ENCODE measurements at regions not wholly inside any gene's neighbourhood (a gene's known extent, or its start where the extent isn't known, plus 50 kb on each side); places are given as distances from the start of the nearest gene placed in this dataset.

DNA sequence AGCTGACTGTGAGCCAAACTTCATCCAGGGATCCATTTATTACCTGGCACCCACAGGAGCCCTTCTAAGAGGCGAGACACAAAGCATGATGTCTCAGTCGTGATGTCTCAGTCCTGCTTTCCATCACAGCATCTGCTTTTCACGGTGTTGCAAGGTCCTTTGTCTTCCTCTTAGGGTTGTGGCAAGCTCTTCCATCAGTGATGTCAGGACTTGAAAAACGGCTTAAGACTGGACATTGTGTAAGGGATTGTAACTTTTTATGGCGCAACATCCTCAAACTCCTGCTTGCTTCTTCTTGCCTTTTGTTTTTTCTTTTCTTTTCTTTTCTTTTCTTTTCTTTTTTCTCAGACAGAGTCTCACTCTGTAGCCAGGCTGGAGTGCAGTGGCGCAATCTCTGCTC, 586.5 kb upstream of the TMEM132C start:
- no peak for DNase-seq (ENCODE audit: low spot score)

DNA sequence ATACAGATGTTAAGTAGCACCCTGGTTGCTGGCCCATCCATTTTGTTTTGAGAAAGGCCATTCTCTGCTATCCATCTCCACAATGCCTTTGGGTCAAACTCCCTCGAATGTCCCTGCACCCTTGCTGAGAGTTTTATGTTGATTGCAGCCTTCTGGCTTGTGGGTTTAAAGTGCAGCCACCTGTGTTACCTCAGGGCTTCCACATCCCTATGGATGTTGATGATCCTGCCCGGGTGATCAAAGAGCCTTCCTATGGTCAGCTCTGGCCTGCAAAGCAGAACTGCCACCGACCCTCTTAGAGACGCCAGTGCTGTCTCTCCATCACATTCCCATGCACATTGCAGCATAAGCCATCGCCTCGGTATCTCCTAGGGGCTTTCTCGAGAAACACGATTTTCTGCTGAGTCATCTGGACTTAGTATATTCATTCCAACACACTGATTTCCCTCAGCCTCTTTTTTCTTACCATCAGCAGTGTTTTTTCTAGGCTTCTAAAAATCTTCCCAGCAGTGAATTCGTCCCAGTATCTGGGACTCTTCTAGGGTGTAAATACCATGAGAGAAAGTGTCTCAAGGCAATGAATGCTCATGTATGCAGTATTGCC, 585.7 kb upstream of the TMEM132C start:
- DNase-seq (ENCODE audit: low spot score): no peak

DNA sequence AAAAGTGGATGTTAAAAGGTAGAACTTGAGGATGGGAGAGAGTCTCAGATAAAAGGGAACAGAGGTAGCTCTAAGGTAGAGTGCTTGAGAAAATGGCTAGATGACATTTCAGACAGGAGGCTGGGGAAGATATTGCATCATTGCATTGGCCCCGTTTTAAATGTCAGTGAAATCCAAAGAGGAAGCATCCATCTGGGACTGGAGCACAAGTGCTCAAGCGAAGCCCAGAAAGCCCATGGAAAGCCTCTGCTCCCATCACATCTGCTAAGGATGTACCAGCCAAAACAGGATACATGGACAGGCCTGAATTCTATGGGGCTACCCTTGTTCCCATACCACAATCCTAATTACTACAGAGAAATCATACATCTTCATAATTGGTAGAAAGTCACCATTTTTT, 581.5 kb upstream of the TMEM132C start:
- DNase-seq (ENCODE audit: low spot score): no peak

- DNase-seq (ENCODE audit: low spot score): no peak
These were observed 581.0 kb upstream of the TMEM132C start for GRCh38 chr12:127685931-127686330.

DNA sequence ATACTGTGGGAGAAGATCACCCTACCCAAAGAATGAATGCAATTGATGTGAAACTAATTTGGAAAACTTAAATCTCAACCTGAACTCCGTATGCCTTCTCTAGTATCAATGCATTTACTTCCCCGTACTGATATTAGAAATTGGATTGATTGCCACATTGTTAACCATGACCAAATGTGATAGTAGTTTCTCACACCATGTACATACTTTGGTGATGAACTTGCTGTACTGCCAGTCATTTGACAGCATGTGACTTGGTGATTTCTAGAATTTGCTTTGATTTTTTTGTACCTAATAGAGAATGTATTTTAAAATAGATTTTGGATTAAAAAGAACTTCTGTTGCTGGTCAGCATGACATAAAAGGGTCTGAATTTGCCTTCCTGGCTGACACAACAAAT, 579.8 kb upstream of the TMEM132C start:
- no peak for DNase-seq (ENCODE audit: low spot score)

- DNase-seq (ENCODE audit: low spot score): no peak
These were observed 578.0 kb upstream of the TMEM132C start for GRCh38 chr12:127688906-127689428.

DNA sequence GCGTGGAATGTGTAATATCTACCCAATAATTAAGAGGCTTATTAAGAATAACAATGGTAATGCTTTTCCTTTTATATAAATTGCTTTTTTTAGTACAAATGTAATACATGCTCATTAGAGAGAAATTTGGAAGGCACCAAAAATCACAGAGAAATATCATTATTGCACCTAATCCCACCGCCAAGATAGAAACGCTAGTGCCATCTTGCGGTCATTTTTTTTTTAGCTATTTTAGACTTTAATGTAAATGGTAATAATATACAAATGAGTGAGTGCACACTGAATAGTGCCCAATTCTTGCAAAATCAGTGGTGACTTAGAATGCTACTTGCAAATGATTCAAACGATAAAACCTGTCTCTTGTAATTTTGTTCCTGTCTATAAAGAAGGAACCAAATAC, 576.8 kb upstream of the TMEM132C start:
- DNase-seq (ENCODE audit: low spot score): no peak

DNA sequence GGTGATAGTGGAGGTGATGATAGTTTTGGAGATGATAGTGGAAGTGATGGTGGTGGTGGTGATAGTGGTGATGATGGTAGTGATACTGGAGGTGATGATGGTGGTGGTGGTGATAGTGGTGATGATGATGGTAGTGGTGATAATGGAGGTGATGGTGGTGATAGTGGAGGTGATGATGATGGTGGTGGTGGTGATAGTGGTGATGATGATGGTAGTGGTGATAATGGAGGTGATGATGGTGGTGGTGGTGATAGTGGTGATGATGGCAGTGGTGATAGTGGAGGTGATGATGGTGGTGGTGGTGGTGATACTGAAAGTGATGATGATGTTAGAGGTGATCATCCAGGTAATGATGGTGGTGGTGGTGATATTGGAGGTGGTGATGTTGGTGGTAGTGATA, 570.0 kb upstream of the TMEM132C start:
- DNase-seq (ENCODE audit: low spot score): no peak

- DNase-seq (ENCODE audit: low spot score): no peak
These were observed 563.9 kb upstream of the TMEM132C start for GRCh38 chr12:127703026-127703425.

DNA sequence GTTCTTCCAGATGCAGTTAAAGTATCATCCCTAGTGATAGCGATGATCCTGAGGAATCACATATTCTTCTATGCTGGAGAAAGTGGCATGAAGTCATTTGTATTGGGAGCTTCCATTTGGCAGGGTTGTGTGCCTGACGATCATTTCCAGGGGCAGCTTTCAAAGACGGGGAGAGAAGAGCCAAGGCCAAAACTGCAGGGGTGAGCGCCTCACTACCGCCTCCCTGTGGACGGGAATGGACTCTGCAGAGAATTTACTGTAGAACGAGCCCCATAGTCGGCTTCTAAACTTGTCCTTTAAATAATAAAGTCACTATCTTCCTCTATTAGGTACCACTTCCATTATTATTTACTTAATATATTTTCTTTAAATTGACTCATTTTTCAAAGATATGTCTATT, 555.9 kb upstream of the TMEM132C start:
- DNase-seq (ENCODE audit: low spot score): no peak

- DNase-seq (ENCODE audit: low spot score): no peak
These were observed 554.4 kb upstream of the TMEM132C start for GRCh38 chr12:127712561-127712960.

GRCh38 chr12:127716166-127716565, 550.8 kb upstream of the TMEM132C start:
- DNase-seq (ENCODE audit: low spot score): no peak

DNA sequence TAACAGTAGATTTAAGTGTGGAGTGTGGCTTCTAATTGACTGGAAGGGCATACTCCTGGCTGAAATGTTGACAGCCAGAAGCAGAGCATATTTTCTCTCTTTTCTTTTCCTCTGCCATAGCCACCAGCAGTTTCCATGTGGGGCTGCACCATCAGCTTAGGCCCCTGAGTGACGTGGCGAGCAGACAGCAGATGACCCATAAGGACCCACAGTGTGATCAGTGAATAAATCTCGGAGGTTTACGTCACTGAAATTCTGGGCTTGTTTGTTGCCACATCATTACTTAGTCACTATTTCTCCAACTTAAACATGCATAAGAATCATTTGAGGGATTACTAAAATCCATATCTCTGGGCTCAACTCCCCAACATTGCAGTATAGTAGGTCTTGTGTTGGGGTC, 549.7 kb upstream of the TMEM132C start:
- DNase-seq (ENCODE audit: low spot score): no peak

DNA sequence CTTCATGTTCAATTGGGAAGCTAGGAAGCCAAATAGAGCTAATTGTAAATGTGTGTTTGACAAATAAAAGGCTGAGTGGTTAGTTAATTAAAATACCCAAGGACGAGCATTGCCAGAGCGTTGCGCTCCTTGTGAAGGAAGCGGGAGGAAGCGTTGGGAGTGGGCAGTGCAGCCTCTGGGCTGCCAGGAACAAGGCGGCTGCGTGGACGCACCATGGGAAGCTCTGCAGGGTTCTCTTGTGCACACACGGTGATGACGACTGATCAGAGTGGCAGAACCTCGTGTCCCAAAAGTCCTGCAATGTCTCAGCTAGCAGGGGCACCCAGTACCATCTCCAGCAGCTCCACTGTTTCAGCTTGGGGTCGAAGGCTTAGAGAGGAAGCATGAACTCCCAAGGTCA, 546.6 kb upstream of the TMEM132C start:
- DNase-seq (ENCODE audit: low spot score): no peak

DNA sequence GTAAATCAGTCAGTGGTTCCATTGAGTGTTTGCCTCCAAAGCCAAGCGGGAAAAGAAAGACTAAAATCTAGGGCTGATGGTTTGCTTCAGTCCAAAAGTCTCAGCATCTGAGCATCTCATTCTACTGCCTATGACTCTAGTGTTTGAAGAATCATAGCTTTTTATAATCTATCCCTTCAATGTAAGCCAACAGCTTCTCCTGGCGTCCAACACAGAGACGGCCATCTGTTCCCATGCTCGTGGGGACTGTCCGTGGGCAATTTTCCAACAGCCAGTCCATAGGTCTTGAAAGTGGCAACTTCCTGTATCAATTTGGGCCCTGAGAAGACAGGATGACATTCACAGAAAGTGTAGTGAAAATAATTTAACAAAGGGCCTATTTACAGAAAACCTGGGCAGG, 544.4 kb upstream of the TMEM132C start:
- DNase-seq (ENCODE audit: low spot score): no peak

DNA sequence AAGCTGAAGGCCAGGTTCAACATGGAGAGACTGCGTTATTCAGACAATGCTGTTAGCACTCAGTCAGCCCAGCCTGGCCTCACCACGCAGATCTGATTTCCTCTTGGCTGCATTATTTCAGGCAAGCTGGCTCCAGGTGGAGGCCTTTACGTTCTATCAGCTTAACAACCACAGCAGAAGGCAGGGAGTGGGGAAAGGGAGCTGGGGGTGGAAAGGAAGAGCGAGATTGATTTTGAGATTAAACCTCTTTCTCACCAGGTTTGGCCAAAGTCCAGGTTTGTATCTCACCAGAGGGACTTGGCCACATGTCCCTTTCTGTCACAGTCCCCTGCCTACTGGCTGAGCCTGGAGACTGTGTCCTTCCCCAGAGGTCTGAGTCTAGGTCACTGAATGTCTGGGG, 543.7 kb upstream of the TMEM132C start:
- DNase-seq (ENCODE audit: low spot score): no peak

- no peak for DNase-seq (ENCODE audit: low spot score)
These were observed 540.2 kb upstream of the TMEM132C start for GRCh38 chr12:127726671-127727315.

- DNase-seq (ENCODE audit: low spot score): no peak
These were observed 538.7 kb upstream of the TMEM132C start for GRCh38 chr12:127728285-127728684.

DNA sequence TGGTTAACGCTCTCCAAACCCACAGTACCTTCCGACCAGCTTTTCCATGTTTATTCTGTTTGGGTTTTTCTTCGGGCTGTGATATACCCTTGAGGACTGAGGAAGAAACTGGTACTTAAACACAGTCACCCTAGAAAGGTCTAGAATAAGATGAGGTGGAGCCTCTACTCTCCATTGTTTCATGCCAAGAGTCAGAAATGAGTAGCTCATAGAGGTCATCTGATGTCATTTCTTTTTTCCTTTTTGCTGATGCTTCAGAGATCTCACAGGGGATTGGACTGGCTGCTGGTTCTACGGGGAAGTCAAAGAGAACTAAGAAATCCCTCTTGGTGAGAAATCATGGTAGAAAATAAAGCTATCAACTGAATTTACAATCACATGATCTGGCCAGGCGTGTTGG, 538.2 kb upstream of the TMEM132C start:
- no peak for DNase-seq (ENCODE audit: low spot score)

- DNase-seq (ENCODE audit: low spot score): no peak
These were observed 537.6 kb upstream of the TMEM132C start for GRCh38 chr12:127729381-127729780.

GRCh38 chr12:127731657-127732056, 535.3 kb upstream of the TMEM132C start:
- no peak for DNase-seq (ENCODE audit: low spot score)

DNA sequence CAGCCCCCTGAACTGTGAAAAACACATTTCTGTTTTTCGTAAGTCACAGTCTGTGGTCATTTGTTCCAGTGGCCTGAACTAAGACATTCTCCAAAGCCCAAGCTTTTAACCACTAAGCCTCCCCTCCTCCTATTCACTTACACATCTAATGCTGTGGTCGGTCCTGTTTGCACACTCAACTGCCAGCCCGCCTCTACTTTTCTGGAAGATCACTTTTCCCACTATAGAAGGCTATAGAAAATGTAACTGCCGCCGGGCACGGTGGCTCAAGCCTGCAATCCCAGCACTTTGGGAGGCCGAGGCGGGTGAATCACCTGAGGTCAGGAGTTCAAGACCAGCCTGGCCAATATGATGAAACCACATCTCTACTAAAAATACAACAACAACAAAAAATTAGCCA, 524.7 kb upstream of the TMEM132C start:
- no peak for DNase-seq (ENCODE audit: low spot score)

DNA sequence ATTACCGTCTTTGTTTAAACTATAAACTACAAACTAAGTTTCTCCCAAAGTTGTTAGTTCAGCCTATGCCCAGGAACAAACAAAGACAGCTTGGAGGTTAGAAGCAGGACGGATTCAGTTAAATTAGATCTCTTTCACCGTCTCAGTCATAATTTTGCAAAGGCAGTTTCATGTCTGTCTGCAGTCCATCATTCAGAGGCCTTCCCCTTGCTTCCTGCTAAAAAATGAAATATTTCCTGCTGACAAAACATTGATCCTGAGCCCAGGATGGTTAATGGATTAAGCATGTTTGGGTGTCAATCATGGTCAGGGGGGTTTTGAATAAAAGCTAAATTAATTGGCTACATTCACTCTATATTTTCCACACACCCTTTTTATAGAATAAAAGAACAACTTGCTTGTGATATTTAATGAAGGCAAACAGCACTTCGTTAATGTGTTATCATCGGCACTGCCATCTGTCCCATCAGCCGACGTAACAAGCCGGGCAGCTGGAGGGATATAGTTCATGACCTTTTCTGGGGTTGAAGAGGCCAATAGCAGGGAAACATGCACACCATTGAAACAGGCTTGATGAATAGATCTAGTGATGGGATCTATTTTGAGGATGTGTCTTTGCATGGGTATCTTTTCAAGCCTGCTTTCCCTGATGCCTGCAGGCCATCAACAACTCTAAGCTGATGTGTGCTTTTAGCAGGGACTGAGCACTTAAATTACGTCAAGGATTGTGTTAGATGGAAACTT, 521.3 kb upstream of the TMEM132C start:
- DNase-seq (ENCODE audit: low spot score): no peak
